ENCODE measurements at regions not wholly inside any gene's neighbourhood (a gene's known extent, or its start where the extent isn't known, plus 50 kb on each side); places are given as distances from the start of the nearest gene placed in this dataset.

- no peak overlapping the region for H3K4me3 ChIP-seq
- H3K27me3 ChIP-seq = no peaks in the 10 kb centered on the region
- no peaks in the 10 kb centered on the region for H3K9me3 ChIP-seq (ENCODE audit: low read depth)
- no peak for DNase-seq (ENCODE audit: low read depth in 1 of 2, low spot score in 1 of 2)
- TF ChIP-seq, protein P1, sequence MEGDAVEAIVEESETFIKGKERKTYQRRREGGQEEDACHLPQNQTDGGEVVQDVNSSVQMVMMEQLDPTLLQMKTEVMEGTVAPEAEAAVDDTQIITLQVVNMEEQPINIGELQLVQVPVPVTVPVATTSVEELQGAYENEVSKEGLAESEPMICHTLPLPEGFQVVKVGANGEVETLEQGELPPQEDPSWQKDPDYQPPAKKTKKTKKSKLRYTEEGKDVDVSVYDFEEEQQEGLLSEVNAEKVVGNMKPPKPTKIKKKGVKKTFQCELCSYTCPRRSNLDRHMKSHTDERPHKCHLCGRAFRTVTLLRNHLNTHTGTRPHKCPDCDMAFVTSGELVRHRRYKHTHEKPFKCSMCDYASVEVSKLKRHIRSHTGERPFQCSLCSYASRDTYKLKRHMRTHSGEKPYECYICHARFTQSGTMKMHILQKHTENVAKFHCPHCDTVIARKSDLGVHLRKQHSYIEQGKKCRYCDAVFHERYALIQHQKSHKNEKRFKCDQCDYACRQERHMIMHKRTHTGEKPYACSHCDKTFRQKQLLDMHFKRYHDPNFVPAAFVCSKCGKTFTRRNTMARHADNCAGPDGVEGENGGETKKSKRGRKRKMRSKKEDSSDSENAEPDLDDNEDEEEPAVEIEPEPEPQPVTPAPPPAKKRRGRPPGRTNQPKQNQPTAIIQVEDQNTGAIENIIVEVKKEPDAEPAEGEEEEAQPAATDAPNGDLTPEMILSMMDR (IDR thresholded peaks at IDR 0.05; ENCODE audit: low read depth, low read length) = no peak
- no peaks in the 10 kb centered on the region for H3K36me3 ChIP-seq
- H3K4me1 ChIP-seq (ENCODE audit: low read depth) = no peaks in the 10 kb centered on the region
- H3K27ac ChIP-seq = no peak overlapping the region
Observed at GRCh38 chr2:200168641-200169555, 137.6 kb upstream of the SPATS2L start.

DNA sequence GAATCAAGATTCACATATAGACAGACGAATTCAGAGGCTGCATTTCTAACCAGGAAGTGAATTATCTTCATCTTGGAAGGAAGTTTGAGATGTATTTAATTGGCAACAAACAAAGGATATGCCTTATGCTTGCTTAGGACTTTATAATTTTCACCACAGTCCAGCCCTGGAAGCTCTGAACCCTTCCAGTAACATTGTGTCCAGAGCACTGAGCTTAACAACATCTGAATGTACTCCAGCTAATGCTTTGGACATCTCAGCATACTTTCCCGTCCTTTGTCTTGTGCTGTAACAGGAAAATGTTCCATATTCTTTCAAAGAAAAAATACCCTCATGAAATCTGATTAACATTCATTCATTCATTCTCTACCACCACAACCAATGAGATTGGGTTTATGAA, 136.3 kb upstream of the SPATS2L start:
- H3K4me1 ChIP-seq (ENCODE audit: low read depth) = no peaks in the 10 kb centered on the region
- H3K4me3 ChIP-seq = no peak overlapping the region
- no peak overlapping the region for H3K27ac ChIP-seq
- no peaks in the 10 kb centered on the region for H3K27me3 ChIP-seq
- TF ChIP-seq, protein P1 (IDR thresholded peaks at IDR 0.05; ENCODE audit: low read depth, low read length) = no peak
- H3K36me3 ChIP-seq = no peaks in the 10 kb centered on the region
- no peak for DNase-seq (ENCODE audit: low read depth in 1 of 2, low spot score in 1 of 2)
- no peaks in the 10 kb centered on the region for H3K9me3 ChIP-seq (ENCODE audit: low read depth)

DNA sequence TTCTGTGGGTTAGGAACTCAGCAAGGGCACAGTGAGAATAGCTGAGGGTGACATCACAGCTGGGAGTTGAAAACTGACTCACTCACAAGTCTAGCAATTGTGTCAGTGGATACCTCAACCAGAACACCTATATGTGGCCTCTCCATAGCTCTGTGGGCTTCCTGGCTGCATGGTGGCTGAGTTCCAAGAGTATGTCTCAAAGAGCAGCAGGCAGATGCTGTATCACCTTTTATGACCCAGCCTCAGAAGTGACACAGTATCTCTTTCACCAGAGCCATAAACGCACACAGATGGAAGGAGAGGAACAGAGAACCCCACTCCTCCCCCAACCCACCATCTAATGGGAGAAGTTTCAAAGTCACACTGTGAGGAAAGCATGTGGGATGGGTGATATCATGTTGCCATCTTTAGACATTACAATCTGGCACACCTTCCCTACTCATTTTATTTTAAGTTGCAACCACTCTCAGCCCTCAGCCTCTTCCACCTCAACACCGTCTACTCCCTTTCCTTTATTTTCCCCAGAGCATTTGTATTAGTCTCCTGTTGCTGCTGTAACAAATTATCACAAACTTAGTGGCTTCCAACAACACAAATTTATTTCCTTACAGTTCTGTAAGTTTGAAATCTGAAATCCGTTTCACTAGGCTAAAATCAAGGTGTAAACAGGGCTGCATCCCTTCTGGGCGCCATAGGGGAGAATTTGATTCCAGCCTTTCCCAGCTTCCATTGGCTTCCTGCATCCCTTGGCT, 134.6 kb upstream of the SPATS2L start:
- TF ChIP-seq, protein P1 (IDR thresholded peaks at IDR 0.05; ENCODE audit: low read depth, low read length) = no peak
- no peaks in the 10 kb centered on the region for H3K4me1 ChIP-seq (ENCODE audit: low read depth)
- H3K27ac ChIP-seq = no peak overlapping the region
- no peaks in the 10 kb centered on the region for H3K27me3 ChIP-seq
- DNase-seq (ENCODE audit: low read depth in 1 of 2, low spot score in 1 of 2) = no peak
- no peaks in the 10 kb centered on the region for H3K36me3 ChIP-seq
- no peaks in the 10 kb centered on the region for H3K9me3 ChIP-seq (ENCODE audit: low read depth)
- H3K4me3 ChIP-seq = no peak overlapping the region

DNA sequence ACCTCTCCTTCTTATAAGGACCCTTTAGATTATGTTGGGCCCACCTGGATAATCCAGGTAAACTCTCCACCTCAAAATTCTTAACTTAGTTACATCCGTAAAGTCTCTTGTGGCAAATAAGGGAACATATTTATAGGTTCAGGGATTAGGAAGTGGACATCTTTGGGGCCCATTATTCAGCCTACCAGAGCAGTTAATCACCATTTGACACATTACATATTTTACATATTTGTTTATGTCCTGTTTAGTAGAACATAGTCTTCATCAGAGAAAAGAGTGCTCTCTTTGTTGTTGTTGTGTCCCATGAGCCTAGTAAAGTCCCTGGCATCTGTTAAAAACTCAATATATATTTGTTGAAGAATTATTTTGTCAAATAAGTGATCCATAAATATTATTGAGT, 134.0 kb upstream of the SPATS2L start:
- H3K9me3 ChIP-seq (ENCODE audit: low read depth) = no peaks in the 10 kb centered on the region
- TF ChIP-seq, protein P1 (IDR thresholded peaks at IDR 0.05; ENCODE audit: low read depth, low read length) = no peak
- peak in 1 of 2 donors; percentile 13 for DNase-seq (ENCODE audit: low read depth in 1 of 2, low spot score in 1 of 2)
- H3K27me3 ChIP-seq = no peaks in the 10 kb centered on the region
- H3K4me1 ChIP-seq (ENCODE audit: low read depth) = no peaks in the 10 kb centered on the region
- no peak overlapping the region for H3K27ac ChIP-seq
- H3K4me3 ChIP-seq = no peak overlapping the region
- no peaks in the 10 kb centered on the region for H3K36me3 ChIP-seq

GRCh38 chr2:200172944-200173581, 133.4 kb upstream of the SPATS2L start:
- no peak overlapping the region for H3K4me3 ChIP-seq
- TF ChIP-seq, protein P1 (IDR thresholded peaks at IDR 0.05; ENCODE audit: low read depth, low read length) = no peak

More at GRCh38 chr2:200172944-200173581, 133.4 kb upstream of the SPATS2L start:
- Histone ChIP-seq H3K36me3 (no peaks in the 10 kb centered on the region), H3K9me3 (ENCODE audit: low read depth) (no peaks in the 10 kb centered on the region), H3K4me1 (ENCODE audit: low read depth) (no peaks in the 10 kb centered on the region), H3K27ac (no peak overlapping the region), H3K27me3 (no peaks in the 10 kb centered on the region)
- DNase-seq (ENCODE audit: low read depth in 1 of 2, low spot score in 1 of 2) = peak in 1 of 2 donors; percentile 65
